GM19467 (cell line): ENCODE measurements at regions not wholly inside any gene's neighbourhood (a gene's known extent, or its start where the extent isn't known, plus 50 kb on each side); places are given as distances from the start of the nearest gene placed in this dataset.
A peak's percentile ranks its signal among the peaks of the same experiment; 100 is the strongest.

Experiments
- ATAC-seq: cut with Tn5 transposase; IDR thresholded peaks from one replicate; pipeline ENCODE4 v1.9.1; 2021; ENCODE audit warnings: mild to moderate bottlenecking, moderate library complexity; ENCODE audit not compliant: unreplicated experiment

DNA sequence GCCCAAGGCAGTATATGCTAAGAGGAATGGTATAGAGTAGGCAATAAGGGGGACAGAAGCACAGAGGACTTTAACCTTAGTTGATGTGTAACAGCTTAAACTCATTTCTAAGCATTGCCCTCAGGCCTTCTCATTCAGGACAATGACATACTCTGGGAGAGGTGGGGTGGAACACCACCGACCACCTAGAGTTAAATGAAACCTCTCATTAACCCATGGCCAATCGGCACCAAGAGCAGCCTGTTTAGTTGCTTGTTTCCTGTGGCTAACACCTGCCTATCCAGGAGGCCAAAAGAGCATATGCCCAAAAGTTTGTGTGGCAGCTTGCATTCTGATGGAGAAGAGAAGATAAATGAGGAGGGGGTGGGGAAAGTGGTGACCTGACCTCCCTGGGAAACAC lies 50.0 kb downstream of the PABIR2 start:
- ATAC-seq, result no peak

DNA sequence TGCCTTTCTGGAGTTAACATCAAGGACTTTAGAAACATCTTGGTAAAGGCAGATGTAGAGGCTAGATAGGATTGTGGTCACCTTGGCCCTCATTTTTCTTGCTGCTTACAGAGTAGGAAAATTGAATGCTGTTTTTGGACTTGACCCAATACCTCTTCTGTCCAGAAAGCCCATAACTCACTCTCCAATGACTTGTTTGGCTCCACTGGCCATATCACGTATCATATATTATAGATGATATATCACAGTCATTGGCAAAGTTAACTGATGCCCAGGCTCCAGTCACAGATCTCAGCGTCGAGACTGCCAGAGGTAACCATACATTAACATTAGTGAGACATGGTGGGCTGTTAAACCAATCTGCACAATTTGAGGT lies 50.6 kb downstream of the PABIR2 start:
- ATAC-seq, result no peak

DNA sequence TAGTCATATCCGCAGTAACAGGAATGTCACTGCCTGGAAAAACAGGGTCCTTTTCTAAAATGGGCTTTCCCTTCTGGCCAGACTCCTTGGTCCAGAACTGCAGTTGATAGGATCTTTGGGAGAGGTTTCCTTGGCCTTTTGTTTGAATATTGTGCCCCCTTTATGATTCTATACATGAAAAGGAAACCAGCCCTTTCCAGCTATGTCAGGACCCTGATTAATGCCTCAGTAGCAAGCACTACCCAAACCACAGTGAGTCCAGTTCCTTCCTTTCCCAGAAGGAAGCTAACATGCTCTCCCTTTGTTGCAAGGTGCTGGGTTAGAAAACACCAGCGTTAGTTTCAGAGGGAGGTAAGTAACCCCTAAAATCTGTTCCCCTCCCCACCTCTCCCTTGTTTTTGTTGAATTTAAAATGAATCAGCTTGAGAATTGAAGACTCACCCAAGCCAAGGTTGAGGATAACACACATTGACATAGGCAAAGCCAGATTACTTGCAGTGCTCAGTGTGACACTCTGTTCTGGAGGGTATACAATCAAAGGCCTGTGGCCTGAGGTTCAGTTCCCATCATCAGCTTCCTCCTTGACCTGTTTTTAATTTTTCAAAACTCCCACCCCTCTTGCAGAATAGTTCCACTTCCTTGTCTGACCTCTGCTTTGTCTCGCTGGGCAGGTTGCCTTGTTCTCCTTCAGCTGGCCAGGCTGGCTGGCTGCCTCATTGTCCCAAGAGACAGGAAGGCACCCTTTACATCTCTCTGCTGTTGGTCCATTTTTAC lies 51.2 kb downstream of the PABIR2 start:
- ATAC-seq, result no peak

GRCh38 chrX:134743091-134743490 lies 53.9 kb downstream of the PABIR2 start:
- no peak for ATAC-seq

GRCh38 chrX:134742573-134742972 lies 54.4 kb downstream of the PABIR2 start:
- ATAC-seq, result no peak

GRCh38 chrX:134741746-134742145 lies 55.3 kb downstream of the PABIR2 start:
- no peak for ATAC-seq

DNA sequence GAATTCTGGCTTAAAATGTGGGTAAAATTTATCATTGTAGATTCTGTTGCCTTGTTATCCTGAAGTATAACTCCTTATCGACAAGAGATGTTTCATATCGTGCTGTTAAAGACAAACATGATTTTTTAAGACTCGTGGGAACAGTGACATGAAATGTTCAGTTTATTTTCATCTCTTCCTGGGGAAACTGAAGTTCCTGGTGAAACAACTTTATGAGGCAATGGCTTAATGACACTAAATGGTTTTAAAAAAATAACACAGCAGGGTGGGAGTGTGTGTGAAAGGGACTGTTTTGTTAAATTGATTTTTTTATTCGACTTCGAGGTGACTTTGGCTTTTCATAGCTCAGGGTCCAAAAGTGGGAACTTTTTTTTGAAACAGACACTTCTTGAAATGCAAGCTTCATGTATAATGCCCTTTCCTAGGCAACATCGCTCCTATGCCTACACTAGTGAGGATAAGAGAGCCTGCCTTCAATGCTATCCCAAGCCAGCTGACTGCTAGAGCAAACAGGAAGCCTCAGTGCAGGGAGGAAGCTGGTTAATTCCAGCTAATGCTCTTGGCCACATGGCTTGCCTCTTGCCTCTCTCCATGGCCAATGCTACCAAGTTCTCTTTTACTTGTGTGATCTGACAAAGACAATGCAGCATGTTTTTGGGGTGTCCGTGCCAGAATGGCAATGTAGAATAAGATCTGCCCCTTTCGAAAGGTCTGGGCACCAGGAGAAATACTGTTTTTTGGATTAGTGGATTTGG lies 57.8 kb downstream of the PABIR2 start:
- no peak for ATAC-seq

- ATAC-seq, result no peak
Measured at GRCh38 chrX:134738445-134738844, 58.6 kb downstream of the PABIR2 start.

DNA sequence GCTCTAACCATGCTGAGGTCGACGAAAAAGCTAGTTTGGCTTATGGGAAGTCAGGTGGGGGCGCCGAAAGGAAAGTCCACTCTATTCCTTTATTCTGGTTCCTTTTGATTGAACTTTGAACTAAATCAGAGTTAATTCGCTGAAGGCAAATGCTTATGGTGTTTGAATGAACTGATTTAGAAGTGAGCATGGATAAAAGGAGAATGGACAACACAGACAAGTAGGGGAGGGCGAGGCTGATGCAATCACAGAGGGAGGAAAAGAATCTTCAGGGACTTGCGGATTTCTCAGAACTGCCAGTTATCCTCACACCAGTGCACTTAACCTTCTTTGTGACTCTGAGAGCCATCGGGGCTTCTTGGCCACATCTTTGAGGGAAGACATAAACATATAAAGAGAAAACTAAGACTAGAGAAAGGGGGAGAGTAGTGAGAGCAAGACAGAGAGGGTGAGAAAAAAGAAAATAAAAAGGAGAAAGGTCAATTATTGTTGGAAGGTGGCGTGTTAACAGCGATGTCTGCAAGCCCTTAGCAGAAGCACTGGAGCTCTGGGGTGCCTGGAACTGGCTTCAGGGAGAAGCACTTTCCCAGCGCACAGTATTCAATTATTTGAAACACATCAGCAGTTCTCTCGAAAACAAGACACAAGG lies 59.2 kb downstream of the PABIR2 start:
- ATAC-seq, result no peak

GRCh38 chrX:134737061-134737460 lies 59.9 kb downstream of the PABIR2 start:
- no peak for ATAC-seq

DNA sequence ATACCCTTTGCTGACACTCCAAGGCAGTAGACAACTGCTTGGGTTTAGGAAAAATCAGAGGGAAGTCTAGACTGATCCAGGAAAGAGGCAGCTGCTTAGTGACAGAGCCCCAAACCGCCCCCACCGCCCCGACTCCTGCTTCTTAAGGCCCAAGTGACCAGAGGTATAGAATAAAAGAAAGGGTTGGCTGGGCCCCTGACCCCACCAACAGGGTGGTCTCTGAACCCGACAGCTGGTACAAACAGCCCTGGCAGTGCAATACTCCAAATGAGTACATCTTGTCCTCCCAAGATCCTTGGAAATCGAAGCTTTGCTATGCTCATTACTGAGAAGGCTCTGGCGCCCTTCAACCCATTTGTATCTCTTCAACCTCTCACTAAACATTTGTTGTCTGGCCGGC lies 60.6 kb downstream of the PABIR2 start:
- no peak for ATAC-seq

DNA sequence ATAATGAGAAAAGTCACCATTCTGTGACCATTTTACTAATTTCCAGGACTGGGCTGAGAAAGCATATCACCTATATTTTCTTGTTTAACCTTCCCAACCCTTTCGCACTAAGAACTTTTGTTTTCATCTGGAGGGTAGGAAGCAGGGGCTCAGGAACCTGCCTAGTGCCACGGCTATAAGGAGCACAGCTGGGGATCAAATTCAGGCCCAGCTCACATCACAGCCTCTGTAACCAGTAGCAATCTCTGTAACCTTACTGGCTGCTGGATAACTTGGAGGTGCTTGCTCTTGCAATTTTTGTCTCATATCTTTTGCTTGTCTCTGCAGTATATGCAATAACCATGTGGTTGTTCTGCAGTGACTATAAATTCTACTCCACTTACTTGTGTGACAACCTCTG lies 62.0 kb downstream of the PABIR2 start:
- no peak for ATAC-seq

DNA sequence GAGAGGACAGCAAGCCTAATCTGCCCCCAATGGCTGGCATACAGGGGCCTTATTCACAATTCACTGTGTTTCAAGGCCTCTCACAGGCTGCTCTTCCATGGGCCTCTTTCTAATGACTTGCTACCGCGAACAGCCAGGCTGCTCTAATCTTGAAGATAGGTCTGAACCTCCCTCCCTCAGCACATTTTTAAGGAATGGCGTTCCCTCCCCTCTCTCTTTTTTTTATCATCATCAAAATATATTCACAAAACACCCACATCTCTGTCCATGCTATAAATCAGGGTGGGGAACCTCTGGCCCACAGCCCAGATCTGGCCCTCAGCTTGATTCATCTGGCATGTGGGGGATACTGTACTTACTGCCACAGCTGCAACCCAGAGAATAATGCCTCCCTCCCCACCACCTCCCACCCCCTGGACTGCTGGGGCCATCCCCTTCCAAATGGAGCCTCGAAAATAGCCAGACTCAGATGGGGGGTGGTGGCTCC lies 62.5 kb downstream of the PABIR2 start:
- no peak for ATAC-seq

- no peak for ATAC-seq
Measured at GRCh38 chrX:134733591-134733990, 63.4 kb downstream of the PABIR2 start.

- no peak for ATAC-seq
Measured at GRCh38 chrX:134732676-134733075, 64.3 kb downstream of the PABIR2 start.

DNA sequence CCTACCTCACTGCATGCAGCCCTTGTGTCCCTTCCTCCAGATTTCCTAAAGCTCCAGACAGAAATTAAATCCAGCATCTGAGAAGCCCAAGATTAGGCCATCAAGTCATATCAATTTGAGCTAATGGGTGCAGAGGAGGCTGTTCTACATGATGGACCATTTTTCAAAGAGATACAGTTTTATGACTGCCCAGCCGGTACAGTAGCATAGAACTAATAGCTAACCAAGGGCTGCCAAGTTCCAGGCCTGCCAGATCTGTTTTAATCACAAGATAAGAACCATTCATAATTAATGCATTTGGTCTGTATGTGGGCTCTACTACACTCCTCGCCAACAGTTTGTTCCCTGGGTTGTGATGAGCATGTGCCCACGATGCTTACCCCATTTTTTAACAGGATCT lies 64.9 kb downstream of the PABIR2 start:
- no peak for ATAC-seq

GRCh38 chrX:134727363-134727762 lies 69.1 kb upstream of the PLAC1 start:
- ATAC-seq, result no peak

DNA sequence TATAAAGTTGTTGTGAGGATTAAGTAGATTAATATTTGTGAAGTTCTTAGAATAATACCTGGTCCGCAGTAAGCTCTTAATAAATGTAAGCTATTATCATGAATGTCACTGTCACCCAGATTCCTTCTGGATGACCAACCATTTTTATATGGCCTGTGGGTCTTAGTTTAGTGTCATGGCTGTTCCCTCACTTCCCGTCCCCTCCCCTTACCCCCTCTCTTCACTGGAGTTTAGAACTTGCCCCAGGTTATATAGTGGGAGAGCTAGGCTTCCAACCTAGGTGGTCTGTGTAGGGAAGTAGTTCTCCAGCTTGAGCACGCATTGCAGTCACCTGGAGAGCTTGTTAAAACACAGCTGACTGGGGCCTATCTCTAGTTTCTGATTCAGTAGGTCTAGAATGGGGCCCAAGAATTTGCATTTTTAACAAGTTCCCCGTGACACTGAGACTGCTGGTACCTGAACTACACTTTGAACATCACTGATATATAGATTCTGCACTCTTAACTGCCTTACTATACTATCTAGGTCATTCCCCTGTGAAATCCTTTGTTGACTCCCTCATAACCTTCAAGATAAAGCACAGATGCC lies 66.9 kb upstream of the PLAC1 start:
- ATAC-seq, result no peak

DNA sequence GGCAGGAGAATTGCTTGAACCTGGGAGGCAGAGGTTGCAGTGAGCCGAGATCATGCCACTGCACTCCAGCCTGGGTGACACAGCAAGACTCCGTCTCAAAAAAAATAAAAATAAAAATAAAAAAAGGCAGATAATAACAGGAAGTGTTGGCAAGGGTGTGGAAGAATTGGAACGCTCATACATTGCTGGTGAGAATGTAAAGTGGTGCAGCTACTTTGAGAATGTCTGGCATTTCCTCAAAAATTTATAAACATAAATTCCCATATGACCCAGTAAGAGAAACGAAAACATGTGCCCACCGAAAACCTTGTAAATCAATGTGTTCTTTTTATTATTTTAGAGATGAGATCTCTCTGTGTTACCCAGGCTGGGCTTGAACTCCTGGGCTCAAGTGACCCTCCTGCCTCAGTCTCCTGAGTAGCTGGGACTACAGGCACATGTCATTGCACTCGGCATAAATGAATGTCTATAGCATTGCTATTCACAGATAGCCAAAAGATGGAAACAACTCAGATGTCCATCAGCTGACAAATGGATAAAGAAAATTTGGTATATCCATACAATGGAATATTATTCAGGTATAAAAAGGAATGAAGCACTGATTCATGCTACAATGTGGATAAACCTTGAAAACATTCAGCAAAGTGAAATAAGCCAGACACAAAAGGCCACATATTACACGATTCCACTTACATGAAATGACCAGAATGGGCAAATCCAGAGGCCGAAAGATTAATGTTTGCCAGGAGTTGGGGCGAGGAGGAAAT lies 63.7 kb upstream of the PLAC1 start:
- no peak for ATAC-seq

- ATAC-seq, result peak; percentile 67
Measured at GRCh38 chrX:134718966-134719317, 60.7 kb upstream of the PLAC1 start.
